ENCODE measurements at regions not wholly inside any gene's neighbourhood (a gene's known extent, or its start where the extent isn't known, plus 50 kb on each side); places are given as distances from the start of the nearest gene placed in this dataset.
A peak's percentile ranks its signal among the peaks of the same experiment; 100 is the strongest.

GRCh38 chr2:126385983-126386382 is 270.0 kb upstream of the GYPC start:
- CTCF ChIA-PET, result no interaction called here
- Mint-ChIP-seq H3K36me3 (ENCODE audit: low read depth) (no peaks in the 10 kb centered on the region), H3K27me3 (no peaks in the 10 kb centered on the region), H3K9me3 (peaks cover 7% of the 10 kb centered on the region), H3K27ac (no peak overlapping the region), H3K4me3 (no peak overlapping the region), H3K4me1 (no peaks in the 10 kb centered on the region)
- no peak for DNase-seq
- POLR2A ChIA-PET, result no interaction called here

DNA sequence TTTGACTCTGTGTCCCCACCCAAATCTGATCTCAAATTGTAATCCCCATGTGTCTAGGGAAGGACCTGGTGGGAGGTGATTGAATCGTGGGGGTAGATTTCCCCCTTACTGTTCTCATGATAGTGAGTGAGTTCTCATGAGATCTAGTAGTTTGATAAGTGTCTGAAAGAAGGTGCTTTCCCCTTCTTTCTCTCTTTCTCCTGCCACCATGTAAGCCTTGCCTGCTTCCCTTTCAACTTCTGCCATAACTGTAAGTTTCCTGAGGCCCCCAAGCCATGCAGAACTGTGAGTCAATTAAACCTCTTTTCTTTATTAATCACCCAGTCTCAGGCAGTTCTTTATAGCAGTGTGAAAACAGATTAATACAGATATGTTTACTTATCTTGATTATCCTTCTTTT is 266.5 kb upstream of the GYPC start:
- H3K9me3 Mint-ChIP-seq, result peaks cover 7% of the 10 kb centered on the region
- no peak overlapping the region for H3K4me3 Mint-ChIP-seq
- CTCF ChIA-PET, result no interaction called here
- no peaks in the 10 kb centered on the region for H3K4me1 Mint-ChIP-seq
- DNase-seq, result no peak
- no peaks in the 10 kb centered on the region for H3K27me3 Mint-ChIP-seq
- no peaks in the 10 kb centered on the region for H3K36me3 Mint-ChIP-seq (ENCODE audit: low read depth)
- POLR2A ChIA-PET, result no interaction called here
- no peak overlapping the region for H3K27ac Mint-ChIP-seq

- peaks cover 3% of the 10 kb centered on the region for H3K27me3 Mint-ChIP-seq
- H3K36me3 Mint-ChIP-seq (ENCODE audit: low read depth), result no peaks in the 10 kb centered on the region
- H3K27ac Mint-ChIP-seq, result no peak overlapping the region
- POLR2A ChIA-PET, result no interaction called here
- H3K4me3 Mint-ChIP-seq, result no peak overlapping the region
- no peaks in the 10 kb centered on the region for H3K9me3 Mint-ChIP-seq
- H3K4me1 Mint-ChIP-seq, result no peaks in the 10 kb centered on the region
- no peak for DNase-seq
- CTCF ChIA-PET, result no interaction called here
Observed at GRCh38 chr2:126392889-126393288, 263.1 kb upstream of the GYPC start.

DNA sequence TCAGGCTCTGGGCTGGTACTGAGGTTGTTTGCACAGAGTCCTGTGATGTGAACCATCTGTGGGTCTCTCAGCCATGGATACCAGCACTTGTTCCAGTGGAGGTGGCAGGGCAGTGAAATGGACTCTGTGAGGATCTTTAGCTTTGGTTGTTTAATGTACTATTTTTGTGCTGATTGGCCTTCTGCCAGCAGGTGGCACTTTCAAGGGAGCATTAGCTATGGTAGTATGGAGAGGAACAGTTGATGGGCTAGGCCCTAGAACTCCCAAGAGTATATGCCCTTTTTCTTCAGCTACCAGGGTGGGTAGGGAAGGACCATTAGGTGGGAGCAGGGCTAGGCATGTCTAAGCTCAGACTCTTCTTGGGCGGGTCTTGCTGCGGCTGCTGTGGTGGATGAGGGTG is 257.0 kb upstream of the GYPC start:
- Mint-ChIP-seq H3K9me3 (no peaks in the 10 kb centered on the region), H3K27ac (no peak overlapping the region), H3K27me3 (peaks cover 3% of the 10 kb centered on the region), H3K4me1 (no peaks in the 10 kb centered on the region), H3K4me3 (no peak overlapping the region), H3K36me3 (ENCODE audit: low read depth) (no peaks in the 10 kb centered on the region)
- ChIA-PET CTCF (interaction anchor here (0.7 to 2.8 kb wide), 3 partner anchors 167 to 573 kb away, joined by 3 to 18 read pairs (median 4); no protein-coding TSS in a partner anchor), POLR2A (no interaction called here)
- peak; percentile 35 for DNase-seq

DNA sequence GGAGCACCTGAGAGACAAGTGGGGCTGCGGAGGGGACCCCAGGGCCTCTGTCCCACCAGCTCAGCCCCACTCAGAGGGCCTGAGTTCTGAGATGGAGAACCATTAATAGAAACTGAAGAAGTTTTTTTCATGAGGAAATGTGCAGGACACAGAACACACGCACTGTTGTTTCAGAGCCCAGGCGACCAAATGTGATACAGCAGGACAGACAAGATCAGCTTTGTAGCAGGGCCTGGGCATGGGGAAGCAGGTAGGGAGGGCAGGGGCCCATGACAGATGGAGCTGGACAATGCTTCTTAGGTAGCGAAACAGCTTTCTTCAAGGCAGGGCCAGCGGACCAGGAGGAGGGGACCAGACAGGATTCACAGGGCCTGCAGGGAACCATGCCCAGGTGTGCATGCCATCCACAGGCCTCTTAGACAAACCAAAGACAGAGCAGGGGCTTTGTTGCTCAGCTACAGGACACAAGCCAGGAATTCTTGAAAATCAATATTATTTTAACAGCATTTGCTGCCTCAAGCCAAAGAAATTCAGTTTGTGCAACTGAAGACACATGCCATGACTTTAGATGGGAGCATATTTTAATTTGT is 252.8 kb upstream of the GYPC start:
- peaks cover 3% of the 10 kb centered on the region for H3K27me3 Mint-ChIP-seq
- no peak for DNase-seq
- H3K36me3 Mint-ChIP-seq (ENCODE audit: low read depth), result no peaks in the 10 kb centered on the region
- ChIA-PET POLR2A (no interaction called here), CTCF (no interaction called here)
- H3K27ac Mint-ChIP-seq, result no peak overlapping the region
- H3K4me1 Mint-ChIP-seq, result no peaks in the 10 kb centered on the region
- no peaks in the 10 kb centered on the region for H3K9me3 Mint-ChIP-seq
- no peak overlapping the region for H3K4me3 Mint-ChIP-seq

DNA sequence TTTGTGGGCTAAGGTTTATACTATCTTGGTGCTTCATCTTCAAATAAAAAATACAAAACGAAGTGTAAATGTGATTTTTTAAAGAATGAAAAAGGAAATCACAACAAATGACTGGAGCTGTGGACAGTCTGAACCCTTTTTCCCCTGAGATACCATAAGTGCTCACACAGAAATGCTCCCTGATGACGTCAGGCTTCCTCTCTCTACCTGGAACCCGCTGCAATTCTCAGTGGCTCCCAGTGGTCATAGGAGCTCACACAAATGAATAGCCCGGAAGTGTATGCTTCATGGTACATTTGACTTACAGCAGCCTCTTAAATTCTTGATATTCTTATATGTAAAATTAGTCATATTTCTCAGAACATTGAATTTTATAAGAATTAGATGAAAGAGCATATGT is 249.7 kb upstream of the GYPC start:
- no peak overlapping the region for H3K27ac Mint-ChIP-seq
- ChIA-PET CTCF (no interaction called here), POLR2A (no interaction called here)
- H3K4me1 Mint-ChIP-seq, result no peaks in the 10 kb centered on the region
- peaks cover 7% of the 10 kb centered on the region for H3K27me3 Mint-ChIP-seq
- no peaks in the 10 kb centered on the region for H3K36me3 Mint-ChIP-seq (ENCODE audit: low read depth)
- no peak overlapping the region for H3K4me3 Mint-ChIP-seq
- DNase-seq, result no peak
- H3K9me3 Mint-ChIP-seq, result no peaks in the 10 kb centered on the region

- Mint-ChIP-seq H3K27me3 (peaks cover 13% of the 10 kb centered on the region), H3K9me3 (no peaks in the 10 kb centered on the region), H3K4me1 (peaks cover 9% of the 10 kb centered on the region), H3K4me3 (no peak overlapping the region), H3K27ac (no peak overlapping the region), H3K36me3 (ENCODE audit: low read depth) (no peaks in the 10 kb centered on the region)
- ChIA-PET CTCF (no interaction called here), POLR2A (no interaction called here)
- no peak for DNase-seq
Observed at GRCh38 chr2:126408671-126409070, 247.3 kb upstream of the GYPC start.

DNA sequence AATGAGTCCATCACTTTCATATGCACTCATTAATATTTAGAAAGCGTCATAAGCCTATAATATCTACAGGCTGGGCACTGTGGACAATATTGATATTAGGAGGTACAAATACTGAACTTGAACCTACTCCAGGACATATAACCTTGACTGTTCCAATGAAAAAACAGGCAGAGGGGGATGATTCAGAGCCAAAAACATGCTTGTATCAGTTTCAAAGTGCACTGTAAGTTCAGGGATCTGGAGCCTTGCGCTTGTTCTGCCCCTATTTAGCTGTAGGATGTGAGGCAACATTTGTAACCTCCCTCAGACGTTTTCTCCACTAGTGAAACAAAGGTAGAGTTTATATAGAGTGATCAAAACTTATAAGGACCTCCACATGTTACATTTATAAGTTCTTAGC is 246.1 kb upstream of the GYPC start:
- no peaks in the 10 kb centered on the region for H3K36me3 Mint-ChIP-seq (ENCODE audit: low read depth)
- H3K9me3 Mint-ChIP-seq, result no peaks in the 10 kb centered on the region
- peaks cover 16% of the 10 kb centered on the region for H3K27me3 Mint-ChIP-seq
- H3K4me1 Mint-ChIP-seq, result peaks cover 9% of the 10 kb centered on the region
- no peak overlapping the region for H3K4me3 Mint-ChIP-seq
- ChIA-PET POLR2A (no interaction called here), CTCF (no interaction called here)
- H3K27ac Mint-ChIP-seq, result no peak overlapping the region
- no peak for DNase-seq

- DNase-seq, result no peak
- H3K4me1 Mint-ChIP-seq, result peaks cover 9% of the 10 kb centered on the region
- H3K36me3 Mint-ChIP-seq (ENCODE audit: low read depth), result no peaks in the 10 kb centered on the region
- H3K27me3 Mint-ChIP-seq, result peaks cover 15% of the 10 kb centered on the region
- H3K27ac Mint-ChIP-seq, result no peak overlapping the region
- ChIA-PET CTCF (interaction anchor here (1.0 kb wide), 1 partner anchor 9 kb away, joined by 4 read pairs; no protein-coding TSS in a partner anchor), POLR2A (no interaction called here)
- H3K9me3 Mint-ChIP-seq, result no peaks in the 10 kb centered on the region
- no peak overlapping the region for H3K4me3 Mint-ChIP-seq
Observed at GRCh38 chr2:126413079-126413478, 242.9 kb upstream of the GYPC start.

DNA sequence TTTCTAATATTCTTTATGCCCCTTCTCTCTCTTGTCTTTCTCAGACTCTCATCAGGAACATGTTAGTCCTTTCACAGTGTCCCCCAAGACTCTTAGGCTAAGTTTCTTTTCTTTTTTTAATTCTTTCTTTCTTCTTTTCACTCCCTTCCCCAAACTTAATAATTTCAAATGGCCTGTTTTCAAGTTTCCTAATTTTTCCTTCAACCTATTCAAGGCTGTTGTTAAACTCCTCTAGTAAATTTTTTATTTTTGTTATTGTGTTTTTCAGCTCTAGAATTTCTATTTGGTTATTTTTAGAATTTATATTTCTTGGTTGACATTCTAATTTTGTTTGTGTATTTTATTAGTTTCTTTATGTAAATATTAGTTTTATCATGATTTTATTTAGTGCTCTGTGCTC is 236.6 kb upstream of the GYPC start:
- Mint-ChIP-seq H3K4me3 (no peak overlapping the region), H3K9me3 (no peaks in the 10 kb centered on the region), H3K4me1 (no peaks in the 10 kb centered on the region), H3K27ac (no peak overlapping the region), H3K36me3 (ENCODE audit: low read depth) (no peaks in the 10 kb centered on the region), H3K27me3 (peaks cover 6% of the 10 kb centered on the region)
- ChIA-PET POLR2A (no interaction called here), CTCF (no interaction called here)
- DNase-seq, result no peak

GRCh38 chr2:126425943-126426342 is 230.0 kb upstream of the GYPC start:
- POLR2A ChIA-PET, result no interaction called here
- CTCF ChIA-PET, result no interaction called here
- Mint-ChIP-seq H3K4me1 (no peaks in the 10 kb centered on the region), H3K27ac (no peak overlapping the region), H3K9me3 (no peaks in the 10 kb centered on the region), H3K4me3 (no peak overlapping the region), H3K27me3 (peaks cover 3% of the 10 kb centered on the region), H3K36me3 (ENCODE audit: low read depth) (no peaks in the 10 kb centered on the region)
- DNase-seq, result no peak

- POLR2A ChIA-PET, result no interaction called here
- H3K27me3 Mint-ChIP-seq, result no peaks in the 10 kb centered on the region
- no peak overlapping the region for H3K4me3 Mint-ChIP-seq
- CTCF ChIA-PET, result no interaction called here
- H3K4me1 Mint-ChIP-seq, result no peaks in the 10 kb centered on the region
- no peak for DNase-seq
- no peak overlapping the region for H3K27ac Mint-ChIP-seq
- H3K9me3 Mint-ChIP-seq, result no peaks in the 10 kb centered on the region
- no peaks in the 10 kb centered on the region for H3K36me3 Mint-ChIP-seq (ENCODE audit: low read depth)
Observed at GRCh38 chr2:126429103-126429502, 226.9 kb upstream of the GYPC start.

- ChIA-PET CTCF (no interaction called here), POLR2A (no interaction called here)
- no peak for DNase-seq
- H3K36me3 Mint-ChIP-seq (ENCODE audit: low read depth), result no peaks in the 10 kb centered on the region
- H3K27me3 Mint-ChIP-seq, result no peaks in the 10 kb centered on the region
- no peak overlapping the region for H3K27ac Mint-ChIP-seq
- H3K9me3 Mint-ChIP-seq, result no peaks in the 10 kb centered on the region
- no peaks in the 10 kb centered on the region for H3K4me1 Mint-ChIP-seq
- no peak overlapping the region for H3K4me3 Mint-ChIP-seq
Observed at GRCh38 chr2:126431136-126431535, 224.8 kb upstream of the GYPC start.

GRCh38 chr2:126436411-126436810 is 219.5 kb upstream of the GYPC start:
- no peaks in the 10 kb centered on the region for H3K9me3 Mint-ChIP-seq
- H3K27ac Mint-ChIP-seq, result no peak overlapping the region
- DNase-seq, result no peak
- no peaks in the 10 kb centered on the region for H3K4me1 Mint-ChIP-seq
- H3K36me3 Mint-ChIP-seq (ENCODE audit: low read depth), result no peaks in the 10 kb centered on the region
- H3K4me3 Mint-ChIP-seq, result no peak overlapping the region
- POLR2A ChIA-PET, result no interaction called here
- H3K27me3 Mint-ChIP-seq, result no peaks in the 10 kb centered on the region
- CTCF ChIA-PET, result no interaction called here

- Mint-ChIP-seq H3K9me3 (no peaks in the 10 kb centered on the region), H3K27ac (no peak overlapping the region), H3K4me1 (no peaks in the 10 kb centered on the region), H3K27me3 (no peaks in the 10 kb centered on the region), H3K36me3 (ENCODE audit: low read depth) (no peaks in the 10 kb centered on the region), H3K4me3 (no peak overlapping the region)
- DNase-seq, result no peak
- ChIA-PET CTCF (no interaction called here), POLR2A (no interaction called here)
Observed at GRCh38 chr2:126437016-126437415, 218.9 kb upstream of the GYPC start.
